Epithelial cell of proximal tubule (primary cell): ENCODE measurements at regions not wholly inside any gene's neighbourhood (a gene's known extent, or its start where the extent isn't known, plus 50 kb on each side); places are given as distances from the start of the nearest gene placed in this dataset.

Experiments used
- DNase-seq: peaks from one replicate; pipeline ENCODE4 v3.0.0-alpha.2; 2011; ENCODE audit warnings: low read depth
- H3K4me3 ChIP-seq: 2 replicates; pipeline ENCODE4 v1.5.1; 2011; ENCODE audit warnings: low read depth, mild to moderate bottlenecking, low read length
- CTCF ChIP-seq: conservative IDR thresholded peaks from 2 replicates; pipeline ENCODE4 v1.5.1; 2012; ENCODE audit warnings: low read depth, mild to moderate bottlenecking, low read length

GRCh38 chr4:11160288-11160687 is 268.4 kb downstream of the HS3ST1 start:
- H3K4me3 ChIP-seq = no peak overlapping the region
- no peak for DNase-seq
- TF ChIP-seq CTCF = no peak

GRCh38 chr4:11158971-11159370 is 269.7 kb downstream of the HS3ST1 start:
- no peak for DNase-seq
- H3K4me3 ChIP-seq = no peak overlapping the region
- TF ChIP-seq CTCF = no peak

GRCh38 chr4:11155208-11155867 is 273.4 kb downstream of the HS3ST1 start:
- no peak for TF ChIP-seq CTCF
- DNase-seq = no peak

GRCh38 chr4:11153171-11153750 is 275.4 kb downstream of the HS3ST1 start:
- no peak overlapping the region for H3K4me3 ChIP-seq
- no peak for DNase-seq
- no peak for TF ChIP-seq CTCF

More at GRCh38 chr4:11155208-11155867, 273.4 kb downstream of the HS3ST1 start:
- no peak overlapping the region for H3K4me3 ChIP-seq

- TF ChIP-seq CTCF = no peak
- no peak overlapping the region for H3K4me3 ChIP-seq
- DNase-seq = no peak
Measured at GRCh38 chr4:11152684-11153083, 276.0 kb downstream of the HS3ST1 start.

GRCh38 chr4:11151500-11151899 is 277.2 kb downstream of the HS3ST1 start:
- DNase-seq = no peak
- no peak for TF ChIP-seq CTCF
- no peak overlapping the region for H3K4me3 ChIP-seq
